ENCODE measurements at regions not wholly inside any gene's neighbourhood (a gene's known extent, or its start where the extent isn't known, plus 50 kb on each side); places are given as distances from the start of the nearest gene placed in this dataset.

DNA sequence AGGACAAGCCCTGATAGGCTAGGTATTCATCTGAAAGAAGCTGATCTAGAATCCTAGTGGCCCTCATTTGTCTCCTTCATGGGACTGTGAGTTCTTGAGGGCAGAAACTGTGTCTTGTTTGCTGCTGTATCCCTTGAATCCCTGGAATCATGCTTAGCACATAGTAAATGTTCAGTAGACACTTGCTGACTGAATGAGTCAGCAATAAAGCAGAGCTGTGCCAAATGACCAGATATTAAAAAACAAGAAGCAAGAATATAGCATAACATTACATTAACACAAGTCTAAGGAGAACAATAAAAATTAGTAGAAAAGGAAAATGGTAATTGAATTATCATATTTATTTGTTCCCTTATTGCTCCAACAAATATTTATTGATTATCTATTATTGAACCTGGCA, 420.5 kb downstream of the ZSWIM6 start:
- H3K27me3 ChIP-seq (ENCODE audit: control insufficient read depth, insufficient read depth, low read length): no peaks in the 10 kb centered on the region
- H3K36me3 ChIP-seq (ENCODE audit: control insufficient read depth, low read depth, low read length): no peaks in the 10 kb centered on the region
- H3K27ac ChIP-seq (ENCODE audit: low read length): no peak overlapping the region
- H3K4me3 ChIP-seq (ENCODE audit: low read length): no peak overlapping the region
- H3K9ac ChIP-seq (ENCODE audit: low read length): no peak overlapping the region
- peaks cover 9% of the 10 kb centered on the region for H3K4me1 ChIP-seq (ENCODE audit: control insufficient read depth, low read depth, low read length)
- H3K9me3 ChIP-seq (ENCODE audit: control insufficient read depth, low read depth, low read length): no peaks in the 10 kb centered on the region

DNA sequence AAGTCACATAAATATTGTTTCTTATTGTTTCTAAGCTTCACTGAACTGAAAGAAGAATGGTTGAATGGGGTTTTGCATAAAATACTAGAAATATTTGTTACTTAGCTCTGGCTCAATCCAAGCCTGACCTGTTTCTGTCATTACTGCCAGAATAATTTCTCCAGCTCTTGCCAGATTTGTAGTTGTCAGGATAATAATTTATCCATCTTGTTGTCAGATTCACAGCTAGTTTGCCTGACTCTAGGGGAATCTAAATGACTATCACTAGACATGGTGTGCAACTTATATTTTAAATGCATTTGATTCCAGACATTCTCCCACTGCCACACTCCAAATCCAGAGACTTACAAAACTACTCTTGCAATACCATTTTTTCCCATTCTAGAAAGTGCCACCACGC, 422.7 kb downstream of the ZSWIM6 start:
- H3K27ac ChIP-seq (ENCODE audit: low read length): no peak overlapping the region

DNA sequence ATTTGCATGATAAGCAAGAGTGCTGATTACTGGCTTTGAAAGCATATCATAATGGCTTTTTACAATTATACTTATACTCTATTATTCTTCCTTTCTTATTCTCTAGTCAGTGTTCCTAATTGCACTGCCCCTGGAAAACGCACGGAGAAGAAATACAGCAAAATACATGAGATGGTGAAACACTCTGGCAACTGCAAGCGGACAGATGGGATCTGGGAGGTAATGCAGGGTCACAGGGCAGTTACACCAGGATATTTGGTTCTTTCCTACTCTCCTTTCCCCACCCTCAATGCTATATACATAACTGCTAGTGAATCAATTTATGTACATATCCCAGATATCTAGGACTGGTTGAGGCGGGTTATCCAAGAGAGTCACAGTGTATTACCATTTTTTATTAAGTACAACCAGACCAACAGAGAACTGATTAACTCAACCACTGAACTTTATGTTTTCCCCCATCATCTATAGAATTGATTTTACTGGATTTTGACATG, 423.7 kb downstream of the ZSWIM6 start:
- Histone ChIP-seq H3K27me3 (ENCODE audit: control insufficient read depth, insufficient read depth, low read length) (no peaks in the 10 kb centered on the region), H3K36me3 (ENCODE audit: control insufficient read depth, low read depth, low read length) (no peaks in the 10 kb centered on the region), H3K9ac (ENCODE audit: low read length) (no peak overlapping the region), H3K27ac (ENCODE audit: low read length) (no peak overlapping the region), H3K4me3 (ENCODE audit: low read length) (no peak overlapping the region), H3K9me3 (ENCODE audit: control insufficient read depth, low read depth, low read length) (no peaks in the 10 kb centered on the region), H3K4me1 (ENCODE audit: control insufficient read depth, low read depth, low read length) (peaks cover 9% of the 10 kb centered on the region)

More for the DNA sequence above, 422.7 kb downstream of the ZSWIM6 start:
- no peak overlapping the region for H3K4me3 ChIP-seq (ENCODE audit: low read length)
- no peak overlapping the region for H3K9ac ChIP-seq (ENCODE audit: low read length)
- no peaks in the 10 kb centered on the region for H3K9me3 ChIP-seq (ENCODE audit: control insufficient read depth, low read depth, low read length)
- no peaks in the 10 kb centered on the region for H3K36me3 ChIP-seq (ENCODE audit: control insufficient read depth, low read depth, low read length)
- H3K4me1 ChIP-seq (ENCODE audit: control insufficient read depth, low read depth, low read length): peaks cover 9% of the 10 kb centered on the region
- no peaks in the 10 kb centered on the region for H3K27me3 ChIP-seq (ENCODE audit: control insufficient read depth, insufficient read depth, low read length)

DNA sequence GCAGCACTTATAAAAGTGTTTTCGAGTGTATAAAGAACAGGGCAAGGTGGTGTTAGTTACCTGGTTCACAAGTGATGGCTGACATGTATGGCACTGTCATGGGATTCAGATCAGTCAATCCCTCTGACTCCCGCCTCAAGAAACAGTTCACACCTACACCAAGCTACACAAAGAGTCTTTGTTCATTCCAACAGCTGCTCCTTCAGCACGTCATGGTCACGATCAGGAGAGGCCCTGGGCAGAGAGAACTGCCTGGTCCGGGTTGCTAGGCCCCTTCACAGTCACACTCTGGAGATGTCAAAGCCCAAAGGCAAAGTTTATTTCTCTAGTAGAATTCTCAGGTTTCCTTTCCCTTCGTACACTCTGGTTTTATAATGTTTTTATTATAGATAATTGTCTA, 426.7 kb downstream of the ZSWIM6 start:
- no peak overlapping the region for H3K4me3 ChIP-seq (ENCODE audit: low read length)

DNA sequence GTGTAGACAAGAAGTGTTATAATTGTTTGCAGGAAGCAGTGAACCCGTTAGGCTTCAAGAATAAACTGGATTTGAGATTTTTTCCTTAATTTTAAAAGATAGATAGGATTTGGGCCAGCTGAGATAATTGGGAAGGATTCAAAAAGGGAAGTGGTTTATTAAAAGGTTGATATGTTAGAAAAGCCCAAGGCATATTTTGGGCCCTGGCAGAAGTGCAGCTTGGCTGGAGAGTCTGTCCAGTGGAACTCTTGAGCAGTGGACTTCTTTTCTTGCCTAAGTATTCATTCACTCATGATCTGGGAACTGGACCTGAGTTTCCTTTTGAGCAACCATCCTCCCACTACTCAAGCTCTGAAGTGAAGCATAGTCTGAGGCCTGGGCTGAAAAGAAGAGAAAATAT, 433.4 kb downstream of the ZSWIM6 start:
- Histone ChIP-seq H3K9ac (ENCODE audit: low read length) (no peak overlapping the region), H3K9me3 (ENCODE audit: control insufficient read depth, low read depth, low read length) (peaks cover 4% of the 10 kb centered on the region), H3K36me3 (ENCODE audit: control insufficient read depth, low read depth, low read length) (no peaks in the 10 kb centered on the region), H3K4me3 (ENCODE audit: low read length) (no peak overlapping the region), H3K27me3 (ENCODE audit: control insufficient read depth, insufficient read depth, low read length) (no peaks in the 10 kb centered on the region), H3K4me1 (ENCODE audit: control insufficient read depth, low read depth, low read length) (no peaks in the 10 kb centered on the region), H3K27ac (ENCODE audit: low read length) (no peak overlapping the region)

More for the DNA sequence above, 426.7 kb downstream of the ZSWIM6 start:
- no peaks in the 10 kb centered on the region for H3K27me3 ChIP-seq (ENCODE audit: control insufficient read depth, insufficient read depth, low read length)
- H3K9me3 ChIP-seq (ENCODE audit: control insufficient read depth, low read depth, low read length): peaks cover 4% of the 10 kb centered on the region
- H3K9ac ChIP-seq (ENCODE audit: low read length): no peak overlapping the region
- no peaks in the 10 kb centered on the region for H3K36me3 ChIP-seq (ENCODE audit: control insufficient read depth, low read depth, low read length)
- H3K4me1 ChIP-seq (ENCODE audit: control insufficient read depth, low read depth, low read length): peaks cover 9% of the 10 kb centered on the region
- H3K27ac ChIP-seq (ENCODE audit: low read length): no peak overlapping the region

DNA sequence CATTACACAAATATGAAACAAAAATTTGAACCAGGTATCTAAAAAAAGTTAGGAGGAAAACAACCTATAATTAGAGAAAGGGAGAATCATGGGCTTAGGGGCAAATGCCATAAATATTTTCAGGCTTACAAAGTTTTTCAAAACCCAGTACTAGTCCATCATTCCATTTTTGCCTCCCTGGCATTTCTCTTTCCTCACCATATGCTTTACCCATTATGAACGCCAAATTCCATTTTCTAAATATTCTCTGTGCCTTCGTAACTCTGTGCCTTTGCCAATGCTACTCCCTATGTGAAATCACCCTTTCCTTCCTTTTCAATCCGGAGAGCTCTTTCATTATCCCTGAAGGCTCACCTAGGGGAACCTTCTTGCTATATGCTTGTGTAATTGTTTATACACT, 434.1 kb downstream of the ZSWIM6 start:
- H3K4me3 ChIP-seq (ENCODE audit: low read length): no peak overlapping the region

DNA sequence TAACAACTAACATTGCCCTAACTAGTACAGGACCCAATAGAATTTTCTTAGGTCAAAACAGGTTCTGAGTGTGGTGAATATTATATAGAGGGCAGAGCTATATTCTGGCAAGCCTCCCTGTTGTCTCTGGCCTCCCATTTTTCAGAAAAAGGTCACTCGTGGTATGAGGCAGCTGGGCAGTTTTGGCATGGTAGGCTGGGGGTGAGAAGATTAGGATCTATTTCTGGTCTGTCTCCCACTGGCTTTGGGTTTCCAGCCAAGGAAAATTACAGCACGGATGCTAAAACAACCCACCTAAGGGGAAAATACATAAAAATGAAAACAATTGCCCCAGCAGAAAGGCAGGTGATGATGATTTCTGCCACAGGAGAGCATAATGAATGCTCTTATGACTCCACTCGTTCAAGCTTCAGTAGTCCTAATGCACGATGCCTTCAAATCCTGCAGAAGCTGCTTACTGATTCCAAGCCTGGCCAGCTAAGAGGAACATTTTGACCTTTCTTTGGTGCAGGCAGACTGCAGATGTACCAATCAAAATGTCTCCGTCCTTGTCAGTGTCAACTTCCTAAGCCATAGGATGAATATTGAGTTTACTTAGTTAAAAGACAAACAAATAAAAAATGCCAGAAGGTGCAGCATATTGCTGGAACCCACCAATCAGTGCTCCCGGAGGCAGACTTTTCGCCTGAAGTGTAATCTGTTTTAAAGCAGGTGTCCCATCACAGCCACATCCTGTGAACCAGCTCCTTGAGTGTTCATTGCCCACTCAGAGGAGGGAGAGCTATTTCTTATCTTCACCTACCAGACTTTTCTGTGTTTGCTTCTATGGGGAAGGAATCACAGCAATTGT, 435.4 kb downstream of the ZSWIM6 start:
- no peaks in the 10 kb centered on the region for H3K4me1 ChIP-seq (ENCODE audit: control insufficient read depth, low read depth, low read length)
- no peak overlapping the region for H3K27ac ChIP-seq (ENCODE audit: low read length)
- H3K27me3 ChIP-seq (ENCODE audit: control insufficient read depth, insufficient read depth, low read length): no peaks in the 10 kb centered on the region
- H3K9me3 ChIP-seq (ENCODE audit: control insufficient read depth, low read depth, low read length): peaks cover 2% of the 10 kb centered on the region
- H3K4me3 ChIP-seq (ENCODE audit: low read length): no peak overlapping the region
- H3K9ac ChIP-seq (ENCODE audit: low read length): no peak overlapping the region
- H3K36me3 ChIP-seq (ENCODE audit: control insufficient read depth, low read depth, low read length): no peaks in the 10 kb centered on the region

More for the DNA sequence above, 434.1 kb downstream of the ZSWIM6 start:
- Histone ChIP-seq H3K9ac (ENCODE audit: low read length) (no peak overlapping the region), H3K36me3 (ENCODE audit: control insufficient read depth, low read depth, low read length) (no peaks in the 10 kb centered on the region), H3K27me3 (ENCODE audit: control insufficient read depth, insufficient read depth, low read length) (no peaks in the 10 kb centered on the region), H3K4me1 (ENCODE audit: control insufficient read depth, low read depth, low read length) (no peaks in the 10 kb centered on the region), H3K27ac (ENCODE audit: low read length) (no peak overlapping the region), H3K9me3 (ENCODE audit: control insufficient read depth, low read depth, low read length) (peaks cover 4% of the 10 kb centered on the region)

DNA sequence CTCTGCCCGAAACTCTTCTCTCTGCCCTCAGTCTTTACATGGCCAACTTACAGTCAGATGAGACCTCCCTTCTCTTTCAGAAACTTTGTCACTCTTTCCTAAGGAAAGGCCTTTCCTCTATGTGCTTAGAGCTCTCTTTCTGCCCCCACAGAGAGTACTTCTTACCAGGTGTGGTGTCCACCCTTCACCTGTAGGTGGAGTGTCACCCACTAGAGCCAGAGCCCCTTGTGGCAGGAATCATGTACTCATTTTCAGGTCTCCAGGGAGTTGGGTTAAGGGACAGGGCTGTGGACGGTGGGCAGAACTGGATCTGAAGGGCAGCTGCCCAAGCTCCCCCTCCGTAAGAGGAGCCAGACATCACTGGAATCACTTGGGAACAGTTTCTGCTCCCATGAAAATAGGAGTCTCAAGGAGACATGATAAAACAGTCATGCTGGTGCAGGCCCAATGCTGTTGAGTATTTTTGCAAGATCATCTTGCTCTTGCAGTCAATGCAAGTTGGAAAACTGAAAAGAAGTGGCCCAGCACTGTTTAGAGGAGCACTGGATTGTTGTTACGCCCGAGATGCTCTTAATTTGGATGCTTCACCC, 436.7 kb downstream of the ZSWIM6 start:
- Histone ChIP-seq H3K27me3 (ENCODE audit: control insufficient read depth, insufficient read depth, low read length) (no peaks in the 10 kb centered on the region), H3K36me3 (ENCODE audit: control insufficient read depth, low read depth, low read length) (no peaks in the 10 kb centered on the region), H3K9me3 (ENCODE audit: control insufficient read depth, low read depth, low read length) (no peaks in the 10 kb centered on the region), H3K4me1 (ENCODE audit: control insufficient read depth, low read depth, low read length) (no peaks in the 10 kb centered on the region), H3K4me3 (ENCODE audit: low read length) (no peak overlapping the region), H3K27ac (ENCODE audit: low read length) (no peak overlapping the region), H3K9ac (ENCODE audit: low read length) (no peak overlapping the region)

DNA sequence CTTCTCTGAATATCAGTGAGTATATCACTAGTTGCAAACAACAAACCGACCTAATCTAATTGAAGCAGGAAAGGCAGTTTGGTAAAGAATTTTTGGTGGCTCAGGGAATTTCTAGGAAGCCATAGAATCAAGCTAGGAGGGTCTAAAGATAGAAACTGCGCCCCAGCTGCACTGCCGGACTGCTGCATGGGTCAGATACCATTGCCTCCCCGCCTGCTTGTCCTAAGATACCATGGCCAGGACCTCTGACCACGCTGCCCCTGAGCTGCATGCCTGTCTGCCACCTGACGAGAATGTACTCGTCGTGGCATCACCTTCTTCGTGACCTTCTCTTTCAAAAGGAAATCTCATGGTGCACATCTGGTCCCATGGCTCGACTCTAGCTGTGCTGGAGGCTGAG, 439.0 kb downstream of the ZSWIM6 start:
- H3K9ac ChIP-seq (ENCODE audit: low read length): no peak overlapping the region
- no peak overlapping the region for H3K27ac ChIP-seq (ENCODE audit: low read length)
- H3K36me3 ChIP-seq (ENCODE audit: control insufficient read depth, low read depth, low read length): no peaks in the 10 kb centered on the region
- no peak overlapping the region for H3K4me3 ChIP-seq (ENCODE audit: low read length)
- H3K27me3 ChIP-seq (ENCODE audit: control insufficient read depth, insufficient read depth, low read length): no peaks in the 10 kb centered on the region
- no peaks in the 10 kb centered on the region for H3K4me1 ChIP-seq (ENCODE audit: control insufficient read depth, low read depth, low read length)
- H3K9me3 ChIP-seq (ENCODE audit: control insufficient read depth, low read depth, low read length): no peaks in the 10 kb centered on the region

DNA sequence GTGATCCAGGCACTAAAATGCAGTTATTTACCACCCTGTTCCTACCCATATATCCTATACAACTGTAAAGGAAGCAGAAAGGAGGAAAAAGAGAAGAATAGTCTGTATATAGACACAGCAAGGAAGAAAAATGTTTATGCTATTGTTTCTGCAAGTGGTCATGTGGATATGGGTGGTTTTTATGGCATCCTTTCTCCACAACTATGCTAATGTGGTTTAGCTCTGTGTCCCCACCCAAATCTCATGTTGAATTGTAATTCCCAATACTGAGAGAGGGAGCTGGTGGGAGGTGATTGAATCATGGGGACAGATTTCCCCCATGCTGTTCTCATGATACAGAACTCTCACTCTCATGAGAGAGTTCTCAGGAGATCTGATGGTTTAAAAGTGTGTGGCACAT, 439.8 kb downstream of the ZSWIM6 start:
- H3K9ac ChIP-seq (ENCODE audit: low read length): no peak overlapping the region
- H3K9me3 ChIP-seq (ENCODE audit: control insufficient read depth, low read depth, low read length): no peaks in the 10 kb centered on the region
- H3K4me3 ChIP-seq (ENCODE audit: low read length): no peak overlapping the region
- H3K27me3 ChIP-seq (ENCODE audit: control insufficient read depth, insufficient read depth, low read length): no peaks in the 10 kb centered on the region
- no peaks in the 10 kb centered on the region for H3K36me3 ChIP-seq (ENCODE audit: control insufficient read depth, low read depth, low read length)
- H3K4me1 ChIP-seq (ENCODE audit: control insufficient read depth, low read depth, low read length): no peaks in the 10 kb centered on the region
- H3K27ac ChIP-seq (ENCODE audit: low read length): no peak overlapping the region

DNA sequence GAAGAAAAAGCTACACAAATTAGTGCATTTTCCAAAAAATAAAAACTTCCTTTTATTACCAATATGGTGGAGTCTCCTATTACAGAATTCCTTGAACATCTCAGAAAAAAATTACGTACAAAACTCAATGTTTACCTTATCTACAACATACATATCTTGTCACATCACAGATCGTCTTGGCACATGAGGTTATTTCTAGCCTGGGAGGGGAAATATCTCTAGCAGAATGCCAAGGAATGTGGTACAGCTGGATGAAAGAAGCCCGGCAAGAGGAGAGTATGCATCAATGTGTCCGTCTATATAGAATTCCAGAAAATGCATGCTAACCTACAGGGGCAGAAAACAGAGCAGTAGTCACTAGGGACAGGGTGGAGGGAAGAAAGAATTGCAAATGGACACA, 443.8 kb downstream of the ZSWIM6 start:
- H3K27me3 ChIP-seq (ENCODE audit: control insufficient read depth, insufficient read depth, low read length): no peaks in the 10 kb centered on the region

DNA sequence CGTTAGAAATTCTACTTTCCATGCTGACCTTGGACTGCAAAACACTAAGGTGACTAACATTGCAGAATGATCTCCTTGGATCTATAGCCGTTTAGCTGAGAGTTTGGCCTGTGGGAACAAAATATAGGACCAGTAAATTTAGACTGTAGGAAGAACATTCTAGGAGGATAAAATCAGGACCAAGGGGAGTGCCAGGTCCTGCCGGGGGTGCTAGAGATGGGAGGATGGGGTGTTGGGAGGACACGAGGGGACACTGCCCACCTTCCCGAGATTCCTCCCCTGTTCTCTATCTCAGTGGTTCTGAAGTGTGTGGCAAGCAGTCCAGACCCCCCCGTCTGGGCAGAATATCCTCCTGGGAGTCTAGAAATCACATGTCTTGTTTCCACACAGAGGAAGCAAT, 445.2 kb downstream of the ZSWIM6 start:
- H3K9ac ChIP-seq (ENCODE audit: low read length): no peak overlapping the region
- H3K27me3 ChIP-seq (ENCODE audit: control insufficient read depth, insufficient read depth, low read length): no peaks in the 10 kb centered on the region
- H3K36me3 ChIP-seq (ENCODE audit: control insufficient read depth, low read depth, low read length): no peaks in the 10 kb centered on the region
- H3K27ac ChIP-seq (ENCODE audit: low read length): no peak overlapping the region
- H3K4me3 ChIP-seq (ENCODE audit: low read length): no peak overlapping the region
- H3K4me1 ChIP-seq (ENCODE audit: control insufficient read depth, low read depth, low read length): no peaks in the 10 kb centered on the region
- no peaks in the 10 kb centered on the region for H3K9me3 ChIP-seq (ENCODE audit: control insufficient read depth, low read depth, low read length)

More for the DNA sequence above, 443.8 kb downstream of the ZSWIM6 start:
- no peaks in the 10 kb centered on the region for H3K4me1 ChIP-seq (ENCODE audit: control insufficient read depth, low read depth, low read length)
- no peaks in the 10 kb centered on the region for H3K36me3 ChIP-seq (ENCODE audit: control insufficient read depth, low read depth, low read length)
- no peaks in the 10 kb centered on the region for H3K9me3 ChIP-seq (ENCODE audit: control insufficient read depth, low read depth, low read length)
- no peak overlapping the region for H3K27ac ChIP-seq (ENCODE audit: low read length)
- H3K4me3 ChIP-seq (ENCODE audit: low read length): no peak overlapping the region
- no peak overlapping the region for H3K9ac ChIP-seq (ENCODE audit: low read length)
